ENCODE measurements at regions not wholly inside any gene's neighbourhood (a gene's known extent, or its start where the extent isn't known, plus 50 kb on each side); places are given as distances from the start of the nearest gene placed in this dataset.

DNA sequence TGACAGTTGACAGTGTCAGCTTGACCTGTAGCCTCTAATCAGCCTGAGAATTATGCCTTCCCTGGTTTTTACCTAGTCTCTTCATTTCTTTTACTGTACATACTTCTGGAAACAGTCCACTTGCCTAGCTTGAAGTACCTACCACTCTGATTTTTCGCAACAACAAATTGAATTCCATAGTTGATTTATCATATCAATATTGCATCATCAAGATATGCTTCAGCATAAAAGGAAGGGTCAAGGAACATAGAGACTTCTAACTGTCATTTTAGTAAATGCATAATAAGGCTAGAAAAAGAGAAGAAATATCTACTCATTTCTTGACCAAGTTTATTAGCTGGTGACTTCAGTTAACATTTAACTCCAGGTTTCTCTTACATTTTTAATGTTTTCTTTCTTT lies 174.2 kb upstream of the FAR2 start:
- ATAC-seq (ENCODE audit: low read depth) = no peak
- no peak for DNase-seq (ENCODE audit: low spot score)
- no peak overlapping the region for H3K27ac ChIP-seq (ENCODE audit: poor library complexity, severe bottlenecking)
- no peaks in the 10 kb centered on the region for H3K9me3 ChIP-seq (ENCODE audit: severe bottlenecking)
- H3K4me1 ChIP-seq (ENCODE audit: insufficient read depth, poor library complexity, severe bottlenecking) = no peaks in the 10 kb centered on the region
- TF ChIP-seq, protein P1, sequence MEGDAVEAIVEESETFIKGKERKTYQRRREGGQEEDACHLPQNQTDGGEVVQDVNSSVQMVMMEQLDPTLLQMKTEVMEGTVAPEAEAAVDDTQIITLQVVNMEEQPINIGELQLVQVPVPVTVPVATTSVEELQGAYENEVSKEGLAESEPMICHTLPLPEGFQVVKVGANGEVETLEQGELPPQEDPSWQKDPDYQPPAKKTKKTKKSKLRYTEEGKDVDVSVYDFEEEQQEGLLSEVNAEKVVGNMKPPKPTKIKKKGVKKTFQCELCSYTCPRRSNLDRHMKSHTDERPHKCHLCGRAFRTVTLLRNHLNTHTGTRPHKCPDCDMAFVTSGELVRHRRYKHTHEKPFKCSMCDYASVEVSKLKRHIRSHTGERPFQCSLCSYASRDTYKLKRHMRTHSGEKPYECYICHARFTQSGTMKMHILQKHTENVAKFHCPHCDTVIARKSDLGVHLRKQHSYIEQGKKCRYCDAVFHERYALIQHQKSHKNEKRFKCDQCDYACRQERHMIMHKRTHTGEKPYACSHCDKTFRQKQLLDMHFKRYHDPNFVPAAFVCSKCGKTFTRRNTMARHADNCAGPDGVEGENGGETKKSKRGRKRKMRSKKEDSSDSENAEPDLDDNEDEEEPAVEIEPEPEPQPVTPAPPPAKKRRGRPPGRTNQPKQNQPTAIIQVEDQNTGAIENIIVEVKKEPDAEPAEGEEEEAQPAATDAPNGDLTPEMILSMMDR (IDR thresholded peaks at IDR 0.05; ENCODE audit: poor library complexity, severe bottlenecking) = no peak
- H3K36me3 ChIP-seq (ENCODE audit: low read depth) = no peaks in the 10 kb centered on the region
- H3K27me3 ChIP-seq (ENCODE audit: insufficient read depth, poor library complexity, severe bottlenecking) = no peaks in the 10 kb centered on the region
- H3K4me3 ChIP-seq (ENCODE audit: severe bottlenecking) = no peak overlapping the region

DNA sequence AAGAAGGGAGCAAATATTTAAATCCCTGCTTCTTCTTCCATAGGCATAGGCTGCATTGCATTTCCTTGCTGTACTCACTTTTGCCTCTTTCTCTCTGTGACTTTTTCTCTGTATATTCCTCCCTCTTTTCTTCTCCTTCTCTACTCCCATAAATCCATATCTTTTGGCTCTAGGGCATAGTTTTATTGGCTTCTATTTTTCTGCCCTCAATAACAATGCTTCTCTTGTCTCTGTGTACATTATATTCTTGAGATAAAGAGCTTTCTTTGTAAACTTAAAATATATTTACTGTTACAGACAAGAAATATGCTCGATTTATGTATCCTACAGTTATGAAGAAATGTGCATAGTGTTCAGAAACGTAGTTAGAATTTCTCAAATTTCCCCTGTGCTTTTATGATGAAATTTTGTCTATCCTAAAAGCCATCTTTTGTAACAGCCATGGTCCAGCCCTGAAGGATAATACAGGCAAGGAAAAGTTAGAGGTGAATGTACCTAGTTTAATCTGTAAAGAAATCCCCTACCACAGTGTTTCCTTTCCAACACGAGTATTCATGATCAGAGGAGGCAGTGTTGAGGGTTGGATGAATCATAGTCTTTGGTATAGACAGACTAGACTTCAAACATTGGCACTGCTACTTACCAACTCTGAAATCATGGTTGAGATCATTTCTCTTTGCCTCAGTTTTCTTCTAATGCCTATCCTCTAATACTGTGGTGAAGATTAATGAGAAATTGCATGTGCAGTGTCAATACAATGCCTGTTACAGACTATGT lies 173.3 kb upstream of the FAR2 start:
- DNase-seq (ENCODE audit: low spot score) (no peak), ATAC-seq (ENCODE audit: low read depth) (no peak)
- TF ChIP-seq, protein P1 (IDR thresholded peaks at IDR 0.05; ENCODE audit: poor library complexity, severe bottlenecking) = no peak
- H3K27ac ChIP-seq (ENCODE audit: poor library complexity, severe bottlenecking) = no peak overlapping the region
- H3K4me1 ChIP-seq (ENCODE audit: insufficient read depth, poor library complexity, severe bottlenecking) = no peaks in the 10 kb centered on the region
- no peaks in the 10 kb centered on the region for H3K9me3 ChIP-seq (ENCODE audit: severe bottlenecking)
- no peaks in the 10 kb centered on the region for H3K27me3 ChIP-seq (ENCODE audit: insufficient read depth, poor library complexity, severe bottlenecking)
- no peaks in the 10 kb centered on the region for H3K36me3 ChIP-seq (ENCODE audit: low read depth)
- H3K4me3 ChIP-seq (ENCODE audit: severe bottlenecking) = no peak overlapping the region

DNA sequence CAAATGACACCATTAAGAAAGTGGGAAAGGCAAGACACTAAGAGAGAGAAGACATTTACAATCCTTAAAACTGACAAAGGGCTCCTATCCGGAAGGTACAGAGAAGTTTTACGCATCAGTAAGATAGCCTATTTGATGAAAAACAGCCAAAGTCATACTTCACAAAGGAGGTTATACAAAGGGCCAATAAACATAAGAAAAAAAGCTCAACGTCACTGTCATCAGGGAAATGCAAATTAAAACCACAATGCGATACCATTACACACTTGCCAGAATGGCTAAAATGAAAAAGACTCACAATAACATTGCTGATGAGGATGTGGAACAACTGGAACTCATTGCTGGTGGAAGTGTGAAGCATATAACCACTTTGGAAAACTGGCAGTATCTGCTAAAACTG lies 168.6 kb upstream of the FAR2 start:
- H3K27me3 ChIP-seq (ENCODE audit: insufficient read depth, poor library complexity, severe bottlenecking) = no peaks in the 10 kb centered on the region
- DNase-seq (ENCODE audit: low spot score) = no peak
- TF ChIP-seq, protein P1 (IDR thresholded peaks at IDR 0.05; ENCODE audit: poor library complexity, severe bottlenecking) = no peak
- no peaks in the 10 kb centered on the region for H3K4me1 ChIP-seq (ENCODE audit: insufficient read depth, poor library complexity, severe bottlenecking)
- ATAC-seq (ENCODE audit: low read depth) = no peak
- H3K9me3 ChIP-seq (ENCODE audit: severe bottlenecking) = no peaks in the 10 kb centered on the region
- no peak overlapping the region for H3K4me3 ChIP-seq (ENCODE audit: severe bottlenecking)
- no peak overlapping the region for H3K27ac ChIP-seq (ENCODE audit: poor library complexity, severe bottlenecking)
- no peaks in the 10 kb centered on the region for H3K36me3 ChIP-seq (ENCODE audit: low read depth)

DNA sequence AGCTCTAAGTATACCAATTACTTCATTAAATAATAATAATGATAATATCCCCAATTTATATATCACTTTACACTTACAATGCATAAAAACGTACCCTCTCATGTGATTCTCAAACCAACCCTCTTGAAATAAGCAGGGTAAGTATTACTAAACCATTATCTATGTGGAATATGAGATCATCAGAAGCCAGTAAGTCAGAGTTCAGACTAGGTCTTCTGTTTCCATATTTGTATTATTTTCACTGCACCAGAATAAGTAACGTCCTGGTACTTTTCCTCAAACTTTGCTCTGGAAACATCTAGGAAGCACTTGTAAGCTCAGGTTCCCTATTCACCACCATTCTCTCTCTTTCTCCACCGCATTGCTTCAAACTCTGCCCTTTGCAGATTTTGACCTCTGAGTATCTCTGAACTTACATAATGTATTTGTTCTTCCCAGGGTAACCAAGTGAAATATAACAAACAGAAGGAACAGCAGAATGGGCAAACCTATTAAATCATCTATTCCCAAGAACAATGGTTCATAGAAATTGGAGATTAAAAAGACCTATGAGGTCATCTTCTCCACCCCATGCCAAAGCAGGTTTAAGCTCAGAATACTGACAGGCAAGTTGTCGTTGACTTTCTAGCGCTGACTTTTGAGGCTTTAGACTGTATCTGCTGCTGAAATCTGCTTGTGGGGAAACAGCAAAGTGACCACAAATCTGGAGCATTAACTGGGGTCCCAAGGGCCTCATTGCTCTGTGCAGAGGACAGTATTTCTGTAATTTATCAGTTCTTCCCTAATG lies 161.3 kb upstream of the FAR2 start:
- DNase-seq (ENCODE audit: low spot score) (no peak), ATAC-seq (ENCODE audit: low read depth) (no peak)
- no peaks in the 10 kb centered on the region for H3K9me3 ChIP-seq (ENCODE audit: severe bottlenecking)
- no peaks in the 10 kb centered on the region for H3K27me3 ChIP-seq (ENCODE audit: insufficient read depth, poor library complexity, severe bottlenecking)
- no peak overlapping the region for H3K4me3 ChIP-seq (ENCODE audit: severe bottlenecking)
- H3K36me3 ChIP-seq (ENCODE audit: low read depth) = no peaks in the 10 kb centered on the region
- H3K4me1 ChIP-seq (ENCODE audit: insufficient read depth, poor library complexity, severe bottlenecking) = no peaks in the 10 kb centered on the region
- no peak overlapping the region for H3K27ac ChIP-seq (ENCODE audit: poor library complexity, severe bottlenecking)
- TF ChIP-seq, protein P1 (IDR thresholded peaks at IDR 0.05; ENCODE audit: poor library complexity, severe bottlenecking) = no peak

DNA sequence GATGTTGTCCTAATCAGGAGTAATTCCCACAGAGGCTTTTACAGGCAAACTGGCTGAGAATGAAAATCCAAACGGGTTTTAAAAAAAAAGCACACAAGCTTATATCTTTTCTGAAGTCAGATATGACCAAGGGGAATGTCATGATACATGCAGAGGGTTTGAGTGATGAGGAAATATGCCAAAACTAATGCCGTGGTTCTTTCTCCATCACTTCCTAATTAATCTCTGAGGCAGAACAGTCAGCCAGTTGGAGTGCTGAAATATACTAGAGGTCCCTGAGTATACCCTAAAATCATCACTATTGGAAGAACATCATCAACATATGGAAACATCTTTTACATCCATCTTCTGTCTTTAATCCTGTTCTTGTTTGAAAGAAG lies 160.8 kb upstream of the FAR2 start:
- no peak for ATAC-seq (ENCODE audit: low read depth)
- Histone ChIP-seq H3K27ac (ENCODE audit: poor library complexity, severe bottlenecking) (no peak overlapping the region), H3K9me3 (ENCODE audit: severe bottlenecking) (no peaks in the 10 kb centered on the region)

More for the DNA sequence above, 160.8 kb upstream of the FAR2 start:
- Histone ChIP-seq H3K4me3 (ENCODE audit: severe bottlenecking) (no peak overlapping the region), H3K27me3 (ENCODE audit: insufficient read depth, poor library complexity, severe bottlenecking) (no peaks in the 10 kb centered on the region), H3K36me3 (ENCODE audit: low read depth) (no peaks in the 10 kb centered on the region), H3K4me1 (ENCODE audit: insufficient read depth, poor library complexity, severe bottlenecking) (no peaks in the 10 kb centered on the region)
- no peak for DNase-seq (ENCODE audit: low spot score)
- TF ChIP-seq, protein P1 (IDR thresholded peaks at IDR 0.05; ENCODE audit: poor library complexity, severe bottlenecking) = no peak
